Endothelial cell of umbilical vein (primary cell): ENCODE measurements at regions not wholly inside any gene's neighbourhood (a gene's known extent, or its start where the extent isn't known, plus 50 kb on each side); places are given as distances from the start of the nearest gene placed in this dataset.
A peak's percentile ranks its signal among the peaks of the same experiment; 100 is the strongest.

Experiments
- CTCF ChIP-seq, 2 donors: IDR thresholded peaks; 1 replicate in 1 of 2; 2 replicates in 1 of 2; pipeline ENCODE4 v1.5.1; 2011; ENCODE audit warnings: low read length in 2 of 2, mild to moderate bottlenecking in 2 of 2, moderate library complexity in 2 of 2, control low read depth in 1 of 2, inconsistent platforms in 1 of 2, low read depth in 1 of 2; ENCODE audit not compliant: insufficient read depth in 1 of 2; ENCODE audit errors: extremely low read depth in 1 of 2
- EZH2 ChIP-seq: IDR thresholded peaks from 2 replicates; pipeline ENCODE4 v1.6.1; 2012; ENCODE audit warnings: borderline replicate concordance, low read depth, mild to moderate bottlenecking, moderate library complexity, low read length, inconsistent platforms; ENCODE audit not compliant: severe bottlenecking
- JUN ChIP-seq: IDR thresholded peaks from 2 replicates; pipeline ENCODE4 v1.6.1; 2011; ENCODE audit warnings: borderline replicate concordance, low read depth; ENCODE audit not compliant: insufficient read length, insufficient read depth
- MAX ChIP-seq: IDR thresholded peaks from 2 replicates; pipeline ENCODE4 v1.6.1; 2011; ENCODE audit not compliant: insufficient read depth, insufficient read length
- MYC ChIP-seq: IDR thresholded peaks from one replicate; pipeline ENCODE4 v1.6.1; 2011; ENCODE audit warnings: mild to moderate bottlenecking, low read depth, low read length
- POLR2A ChIP-seq: IDR thresholded peaks from 2 replicates; pipeline ENCODE4 v1.6.1; 2012; ENCODE audit warnings: low read depth, mild to moderate bottlenecking, control low read depth, low read length
- POLR2AphosphoS5 ChIP-seq: IDR thresholded peaks from 2 replicates; pipeline ENCODE4 v1.6.1; 2012; ENCODE audit warnings: low read depth, mild to moderate bottlenecking, control low read depth, low read length, moderate library complexity; ENCODE audit not compliant: insufficient read depth

- TF ChIP-seq MAX = no peak
- TF ChIP-seq POLR2A = no peak
- TF ChIP-seq MYC = no peak
- no peak for TF ChIP-seq CTCF (IDR thresholded peaks at IDR 0.05; ENCODE audit: extremely low read depth in 1 of 2, insufficient read depth in 1 of 2, low read depth in 1 of 2, low read length in 2 of 2)
- peak; percentile 19 for TF ChIP-seq POLR2AphosphoS5
- no peak for TF ChIP-seq EZH2
- TF ChIP-seq JUN = no peak
Observed at GRCh38 chr11:122195790-122196189, 79.8 kb upstream of the BLID start.
